Astrocyte (in vitro differentiated cells and primary cell): ENCODE measurements at regions not wholly inside any gene's neighbourhood (a gene's known extent, or its start where the extent isn't known, plus 50 kb on each side); places are given as distances from the start of the nearest gene placed in this dataset.
"Not testable (repeated sequence)": the region's sequence is repeated elsewhere in the genome, so short reads cannot be mapped to it uniquely, and the experiment has no call there.

Experiments used
- DNase-seq: peaks from one replicate; pipeline ENCODE4 v3.0.0-alpha.2; 2010; ENCODE audit warnings: low read depth
- FAIRE-seq: peaks from 2 replicates; lab custom pipeline; 2011; peaks lifted over from hg19 to GRCh38; lab: Jason Lieb, UNC
- H2AFZ ChIP-seq: 2 replicates; pipeline ENCODE4 v1.6.0; 2012; ENCODE audit warnings: low read depth, low read length, inconsistent platforms
- H3K27ac ChIP-seq: 2 replicates; pipeline ENCODE4 v1.5.1; 2011; ENCODE audit warnings: low read depth, low read length, inconsistent platforms
- H3K27me3 ChIP-seq: 2 replicates; pipeline ENCODE4 v1.6.0; 2011; ENCODE audit warnings: low read length, inconsistent platforms; ENCODE audit not compliant: insufficient read depth
- H3K36me3 ChIP-seq: 2 replicates; pipeline ENCODE4 v1.5.1; 2011; ENCODE audit warnings: low read length, inconsistent platforms; ENCODE audit not compliant: insufficient read depth
- H3K4me1 ChIP-seq: 2 replicates; pipeline ENCODE4 v1.5.1; 2011; ENCODE audit warnings: low read length, inconsistent platforms; ENCODE audit not compliant: insufficient read depth
- H3K4me2 ChIP-seq: 2 replicates; pipeline ENCODE4 v1.6.0; 2012; ENCODE audit warnings: low read length, inconsistent platforms
- H3K4me3 ChIP-seq: 2 replicates; pipeline ENCODE4 v1.5.1; 2011; ENCODE audit warnings: low read depth, mild to moderate bottlenecking, low read length, inconsistent platforms; ENCODE audit not compliant: insufficient read depth
- H3K79me2 ChIP-seq: 2 replicates; pipeline ENCODE4 v1.6.0; 2012; ENCODE audit warnings: mild to moderate bottlenecking, low read length, inconsistent platforms; ENCODE audit not compliant: insufficient read depth
- H3K9ac ChIP-seq: 2 replicates; pipeline ENCODE4 v1.6.0; 2012; ENCODE audit warnings: mild to moderate bottlenecking, low read length, inconsistent platforms
- H3K9me3 ChIP-seq: 2 replicates; pipeline ENCODE4 v1.5.1; 2012; ENCODE audit warnings: low read depth, mild to moderate bottlenecking, low read length, inconsistent platforms; ENCODE audit not compliant: insufficient read depth
- H4K20me1 ChIP-seq: 2 replicates; pipeline ENCODE4 v1.6.0; 2012; ENCODE audit warnings: low read length, inconsistent platforms; ENCODE audit not compliant: insufficient read depth
- H3K27ac Mint-ChIP-seq: one replicate; pipeline ENCODE4 v1.8.0; 2021; ENCODE audit warnings: mild to moderate bottlenecking, mixed read lengths; ENCODE audit not compliant: unreplicated experiment
- H3K27me3 Mint-ChIP-seq: one replicate; pipeline ENCODE4 v1.8.0; 2021; ENCODE audit warnings: low read depth, mixed read lengths; ENCODE audit not compliant: unreplicated experiment
- H3K36me3 Mint-ChIP-seq: one replicate; pipeline ENCODE4 v1.8.0; 2021; ENCODE audit warnings: low read depth, mixed read lengths; ENCODE audit not compliant: unreplicated experiment
- H3K4me1 Mint-ChIP-seq: one replicate; pipeline ENCODE4 v1.8.0; 2021; ENCODE audit warnings: low read depth, mixed read lengths; ENCODE audit not compliant: unreplicated experiment
- H3K4me3 Mint-ChIP-seq: one replicate; pipeline ENCODE4 v1.8.0; 2021; ENCODE audit warnings: mild to moderate bottlenecking, moderate library complexity, mixed read lengths; ENCODE audit not compliant: unreplicated experiment
- H3K9me3 Mint-ChIP-seq: one replicate; pipeline ENCODE4 v1.8.0; 2021; ENCODE audit warnings: mild to moderate bottlenecking, mixed read lengths; ENCODE audit not compliant: unreplicated experiment
- CTCF ChIP-seq: IDR thresholded peaks from 2 replicates; pipeline ENCODE4 v1.5.1; 2011; ENCODE audit warnings: low read depth, mild to moderate bottlenecking, inconsistent platforms, low read length, moderate library complexity; ENCODE audit not compliant: insufficient read depth
- EZH2 ChIP-seq: IDR thresholded peaks from 2 replicates; pipeline ENCODE4 v1.6.1; 2012; ENCODE audit warnings: mild to moderate bottlenecking, low read length, inconsistent platforms; ENCODE audit not compliant: insufficient read depth

- Histone ChIP-seq H3K27ac (peak overlapping the region; percentile 17), H2AFZ (peak overlapping the region; percentile 7), H3K79me2 (no peaks in the 10 kb centered on the region), H3K27me3 (no peaks in the 10 kb centered on the region), H3K36me3 (no peaks in the 10 kb centered on the region), H4K20me1 (no peaks in the 10 kb centered on the region), H3K9me3 (peaks cover 2% of the 10 kb centered on the region), H3K4me1 (peaks cover 9% of the 10 kb centered on the region), H3K4me3 (no peak overlapping the region), H3K4me2 (peak overlapping the region; percentile 17), H3K9ac (peak overlapping the region; percentile 23)
- Mint-ChIP-seq H3K4me1 (peaks cover 21% of the 10 kb centered on the region), H3K36me3 (peaks cover 2% of the 10 kb centered on the region), H3K27ac (peak overlapping the region; percentile 81), H3K27me3 (no peaks in the 10 kb centered on the region), H3K4me3 (no peak overlapping the region), H3K9me3 (peaks cover 23% of the 10 kb centered on the region)
- no peak for FAIRE-seq
- DNase-seq: peak; percentile 84
- TF ChIP-seq CTCF: no peak
- no peak for TF ChIP-seq EZH2
These were observed 88.5 kb upstream of the SH3BP4 start for GRCh38 chr2:234863043-234863934.

- Histone ChIP-seq H2AFZ (no peak overlapping the region), H3K4me1 (peaks cover 9% of the 10 kb centered on the region), H3K9ac (no peak overlapping the region), H3K27me3 (no peaks in the 10 kb centered on the region), H3K4me3 (no peak overlapping the region), H3K4me2 (no peak overlapping the region), H3K79me2 (no peaks in the 10 kb centered on the region), H4K20me1 (no peaks in the 10 kb centered on the region), H3K27ac (no peak overlapping the region), H3K9me3 (peaks cover 2% of the 10 kb centered on the region), H3K36me3 (no peaks in the 10 kb centered on the region)
- H3K9me3 Mint-ChIP-seq: peaks cover 18% of the 10 kb centered on the region
- TF ChIP-seq CTCF (no peak), EZH2 (no peak)
- no peak overlapping the region for H3K4me3 Mint-ChIP-seq
- peaks cover 21% of the 10 kb centered on the region for H3K4me1 Mint-ChIP-seq
- peaks cover 2% of the 10 kb centered on the region for H3K36me3 Mint-ChIP-seq
- FAIRE-seq: no peak
- H3K27ac Mint-ChIP-seq: no peak overlapping the region
- no peak for DNase-seq
- no peaks in the 10 kb centered on the region for H3K27me3 Mint-ChIP-seq
These were observed 89.7 kb upstream of the SH3BP4 start for GRCh38 chr2:234861841-234862735.

- H3K4me2 ChIP-seq, H3K36me3 Mint-ChIP-seq, H3K27ac Mint-ChIP-seq, DNase-seq, FAIRE-seq, H3K4me1 ChIP-seq, H3K36me3 ChIP-seq, H3K27ac ChIP-seq, H3K4me3 Mint-ChIP-seq, H3K9me3 ChIP-seq, H3K27me3 ChIP-seq, H3K4me3 ChIP-seq, H2AFZ ChIP-seq, H3K27me3 Mint-ChIP-seq, H3K9ac ChIP-seq, H4K20me1 ChIP-seq, H3K79me2 ChIP-seq: not testable (repeated sequence)
- H3K4me1 Mint-ChIP-seq: peaks cover 21% of the 10 kb centered on the region
- peaks cover 12% of the 10 kb centered on the region for H3K9me3 Mint-ChIP-seq
These were observed 92.4 kb upstream of the SH3BP4 start for GRCh38 chr2:234859330-234859872.
